ENCODE measurements at regions not wholly inside any gene's neighbourhood (a gene's known extent, or its start where the extent isn't known, plus 50 kb on each side); places are given as distances from the start of the nearest gene placed in this dataset.

DNA sequence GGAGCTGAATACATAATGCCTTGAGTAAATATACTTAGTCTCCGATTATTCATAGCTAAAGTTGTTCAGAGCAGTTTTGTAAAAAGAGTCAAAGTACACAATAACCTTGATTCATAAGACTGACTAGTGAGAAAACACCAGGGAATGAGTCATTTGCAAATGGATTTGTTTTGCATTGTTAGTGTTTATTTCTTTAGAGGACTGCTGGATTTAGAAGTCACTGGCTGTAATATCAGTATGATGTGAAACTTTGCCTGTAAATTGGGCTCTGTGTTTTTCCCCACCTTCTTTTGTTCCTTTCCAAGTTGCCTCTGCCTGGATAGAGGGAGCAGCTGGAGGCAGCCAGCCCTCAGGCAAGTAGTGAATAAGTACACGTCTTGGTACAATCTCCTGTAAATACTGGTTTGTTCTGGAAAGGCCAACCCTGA lies 474.7 kb downstream of the NUF2 start:
- ChIA-PET POLR2A (no interaction called here), CTCF (ENCODE audit: low intra/inter-chr PET ratio) (no interaction called here)
- H3K9me3 ChIP-seq (replicated peaks; ENCODE audit: control insufficient read depth, insufficient read depth, low read depth, low read length), result 0 out of 2 replicates have a peak, but pooled peaks cover 1% of the 10 kb centered on the region
- H4K20me1 ChIP-seq (replicated peaks; ENCODE audit: control insufficient read depth, insufficient read depth, low read length), result no peaks in the 10 kb centered on the region
- WGBS (ENCODE audit: insufficient coverage, low coverage, missing lambda C conversion rate), result 0% methylated on average over 2 of the region's 2 CpGs
- ATAC-seq (no peak), DNase-seq (ENCODE audit: extremely low read depth in 1 of 4, low spot score in 3 of 4) (no peak), FAIRE-seq (no peak)
- no peak overlapping the region for H3K4me3 ChIP-seq
- H3K9ac ChIP-seq (ENCODE audit: insufficient read depth in 1 of 2, low read depth in 2 of 2, low read length in 2 of 2), result no peak overlapping the region
- no peak overlapping the region for H3K27ac ChIP-seq (ENCODE audit: extremely low read depth, low read depth, low read length)
- no peak overlapping the region for H3K4me2 ChIP-seq (ENCODE audit: insufficient read depth, low read length)
- in situ Hi-C loops (cut with MboI) (no loop called here), intact Hi-C loops (cut with micrococcal nuclease) (no loop called here)
- no peaks in the 10 kb centered on the region for H3K9me1 ChIP-seq (ENCODE audit: control insufficient read depth, insufficient read depth, low read length)
- BruUV-seq (replicated peaks), result no TSS peak
- no peaks in the 10 kb centered on the region for H3K27me3 ChIP-seq (ENCODE audit: control insufficient read depth in 2 of 2, insufficient read depth in 2 of 2, low read length in 2 of 2)
- H3K4me1 ChIP-seq (replicated peaks in 1 of 2; ENCODE audit: control insufficient read depth in 2 of 2, insufficient read depth in 2 of 2, low read length in 2 of 2), result no peaks in the 10 kb centered on the region
- H3K36me3 ChIP-seq (ENCODE audit: control insufficient read depth, insufficient read depth, low read length), result no peaks in the 10 kb centered on the region
- H3K79me2 ChIP-seq (ENCODE audit: control insufficient read depth, insufficient read depth, low read length), result no peaks in the 10 kb centered on the region
- no peak overlapping the region for H2AFZ ChIP-seq (ENCODE audit: low read depth, low read length)
- no peak for TF ChIP-seq GABPA (tag; conservative IDR thresholded peaks at IDR 0.05; ENCODE audit: low read depth)
- no peak for TF ChIP-seq ILF3 (IDR thresholded peaks at IDR 0.05; ENCODE audit: borderline replicate concordance)
- TF ChIP-seq FOXJ2 (tag; IDR thresholded peaks at IDR 0.05), result no peak
- TF ChIP-seq, protein P1, sequence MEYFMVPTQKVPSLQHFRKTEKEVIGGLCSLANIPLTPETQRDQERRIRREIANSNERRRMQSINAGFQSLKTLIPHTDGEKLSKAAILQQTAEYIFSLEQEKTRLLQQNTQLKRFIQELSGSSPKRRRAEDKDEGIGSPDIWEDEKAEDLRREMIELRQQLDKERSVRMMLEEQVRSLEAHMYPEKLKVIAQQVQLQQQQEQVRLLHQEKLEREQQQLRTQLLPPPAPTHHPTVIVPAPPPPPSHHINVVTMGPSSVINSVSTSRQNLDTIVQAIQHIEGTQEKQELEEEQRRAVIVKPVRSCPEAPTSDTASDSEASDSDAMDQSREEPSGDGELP (CRISPR knock-in tag; IDR thresholded peaks at IDR 0.05; ENCODE audit: borderline replicate concordance), result no peak
- no peak for TF ChIP-seq KLF1 (tag; IDR thresholded peaks at IDR 0.05)
- TF ChIP-seq ZNF75A (CRISPR knock-in tag; IDR thresholded peaks at IDR 0.05), result no peak
- TF ChIP-seq HMGN3 (IDR thresholded peaks at IDR 0.05; ENCODE audit: borderline replicate concordance, extremely low read depth, insufficient read length, low read depth, low read length), result no peak
- TF ChIP-seq, protein P2, sequence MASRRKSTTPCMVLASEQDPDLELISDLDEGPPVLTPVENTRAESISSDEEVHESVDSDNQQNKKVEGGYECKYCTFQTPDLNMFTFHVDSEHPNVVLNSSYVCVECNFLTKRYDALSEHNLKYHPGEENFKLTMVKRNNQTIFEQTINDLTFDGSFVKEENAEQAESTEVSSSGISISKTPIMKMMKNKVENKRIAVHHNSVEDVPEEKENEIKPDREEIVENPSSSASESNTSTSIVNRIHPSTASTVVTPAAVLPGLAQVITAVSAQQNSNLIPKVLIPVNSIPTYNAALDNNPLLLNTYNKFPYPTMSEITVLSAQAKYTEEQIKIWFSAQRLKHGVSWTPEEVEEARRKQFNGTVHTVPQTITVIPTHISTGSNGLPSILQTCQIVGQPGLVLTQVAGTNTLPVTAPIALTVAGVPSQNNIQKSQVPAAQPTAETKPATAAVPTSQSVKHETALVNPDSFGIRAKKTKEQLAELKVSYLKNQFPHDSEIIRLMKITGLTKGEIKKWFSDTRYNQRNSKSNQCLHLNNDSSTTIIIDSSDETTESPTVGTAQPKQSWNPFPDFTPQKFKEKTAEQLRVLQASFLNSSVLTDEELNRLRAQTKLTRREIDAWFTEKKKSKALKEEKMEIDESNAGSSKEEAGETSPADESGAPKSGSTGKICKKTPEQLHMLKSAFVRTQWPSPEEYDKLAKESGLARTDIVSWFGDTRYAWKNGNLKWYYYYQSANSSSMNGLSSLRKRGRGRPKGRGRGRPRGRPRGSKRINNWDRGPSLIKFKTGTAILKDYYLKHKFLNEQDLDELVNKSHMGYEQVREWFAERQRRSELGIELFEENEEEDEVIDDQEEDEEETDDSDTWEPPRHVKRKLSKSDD (conservative IDR thresholded peaks at IDR 0.05; ENCODE audit: low read length), result no peak
- TF ChIP-seq, protein P3, sequence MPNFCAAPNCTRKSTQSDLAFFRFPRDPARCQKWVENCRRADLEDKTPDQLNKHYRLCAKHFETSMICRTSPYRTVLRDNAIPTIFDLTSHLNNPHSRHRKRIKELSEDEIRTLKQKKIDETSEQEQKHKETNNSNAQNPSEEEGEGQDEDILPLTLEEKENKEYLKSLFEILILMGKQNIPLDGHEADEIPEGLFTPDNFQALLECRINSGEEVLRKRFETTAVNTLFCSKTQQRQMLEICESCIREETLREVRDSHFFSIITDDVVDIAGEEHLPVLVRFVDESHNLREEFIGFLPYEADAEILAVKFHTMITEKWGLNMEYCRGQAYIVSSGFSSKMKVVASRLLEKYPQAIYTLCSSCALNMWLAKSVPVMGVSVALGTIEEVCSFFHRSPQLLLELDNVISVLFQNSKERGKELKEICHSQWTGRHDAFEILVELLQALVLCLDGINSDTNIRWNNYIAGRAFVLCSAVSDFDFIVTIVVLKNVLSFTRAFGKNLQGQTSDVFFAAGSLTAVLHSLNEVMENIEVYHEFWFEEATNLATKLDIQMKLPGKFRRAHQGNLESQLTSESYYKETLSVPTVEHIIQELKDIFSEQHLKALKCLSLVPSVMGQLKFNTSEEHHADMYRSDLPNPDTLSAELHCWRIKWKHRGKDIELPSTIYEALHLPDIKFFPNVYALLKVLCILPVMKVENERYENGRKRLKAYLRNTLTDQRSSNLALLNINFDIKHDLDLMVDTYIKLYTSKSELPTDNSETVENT (CRISPR knock-in tag; IDR thresholded peaks at IDR 0.05), result no peak
- TF ChIP-seq CHD4 (IDR thresholded peaks at IDR 0.05; ENCODE audit: insufficient read depth, insufficient replicate concordance, low read depth, low read length, poor library complexity, severe bottlenecking), result no peak
- no peak for TF ChIP-seq ZNF239 (CRISPR knock-in tag; IDR thresholded peaks at IDR 0.05)
- TF ChIP-seq POU5F1 (IDR thresholded peaks at IDR 0.05; ENCODE audit: borderline replicate concordance, low read depth, low read length, partially characterized antibody), result no peak
- no peak for TF ChIP-seq ADNP (tag; IDR thresholded peaks at IDR 0.05)
- TF ChIP-seq ZNF133 (CRISPR knock-in tag; IDR thresholded peaks at IDR 0.05), result no peak
- no peak for TF ChIP-seq SIX5 (IDR thresholded peaks at IDR 0.05; ENCODE audit: borderline replicate concordance in 1 of 2, insufficient read depth in 1 of 2, low read depth in 1 of 2, low read length in 2 of 2)
- no peak for TF ChIP-seq GABPB2 (CRISPR knock-in tag; conservative IDR thresholded peaks at IDR 0.05)

Data from K562 (cell line).